Natural killer cell treated with Interleukin-12 subunit alpha and Interleukin-12 subunit beta and Interleukin-15 and Interleukin-18, amount 100 ng/mL, for 72 hours (primary cell): ENCODE measurements at regions not wholly inside any gene's neighbourhood (a gene's known extent, or its start where the extent isn't known, plus 50 kb on each side); places are given as distances from the start of the nearest gene placed in this dataset.

Experiments
- ATAC-seq, 2 donors: fragments of 150-1000 bp; cut with Tn5 transposase in 1 of 2; sonication (Bioruptor Pico), chemical (Tn5 transposase) in 1 of 2; 2 replicates each; pipeline ENCODE4 v1.10.0; 2021
- DNase-seq: peaks from one replicate; pipeline ENCODE4 v3.0.0; 2022; ENCODE audit warnings: low spot score
- H3K27ac Mint-ChIP-seq, 2 donors: 1 replicate in 1 of 2; 2 replicates in 1 of 2; pipeline ENCODE4 v1.8.0; 2022; ENCODE audit warnings: mixed read lengths in 2 of 2, mild to moderate bottlenecking in 1 of 2, moderate library complexity in 1 of 2
- H3K27me3 Mint-ChIP-seq, 2 donors: 1 replicate in 1 of 2; 2 replicates in 1 of 2; pipeline ENCODE4 v1.8.0; 2022; ENCODE audit warnings: mixed read lengths in 2 of 2
- H3K36me3 Mint-ChIP-seq: one replicate; pipeline ENCODE4 v1.8.0; 2022; ENCODE audit warnings: mixed read lengths
- H3K4me1 Mint-ChIP-seq, 2 donors: 1 replicate in 1 of 2; 2 replicates in 1 of 2; pipeline ENCODE4 v1.8.0; 2022; ENCODE audit warnings: low read depth in 2 of 2, mixed read lengths in 2 of 2, mild to moderate bottlenecking in 1 of 2
- H3K4me3 Mint-ChIP-seq: one replicate; pipeline ENCODE4 v1.8.0; 2022; ENCODE audit warnings: mixed read lengths
- H3K9me3 Mint-ChIP-seq: 2 replicates; pipeline ENCODE4 v1.8.0; 2022; ENCODE audit warnings: mixed read lengths

GRCh38 chr1:57845041-57845440 lies 421.2 kb upstream of the DAB1 start:
- DNase-seq, result no peak
- Mint-ChIP-seq H3K27me3 (peaks cover 0 to 13% of the 10 kb centered on the region in 2 donors), H3K4me3 (no peak overlapping the region), H3K4me1 (no peaks in the 10 kb centered on the region), H3K9me3 (peaks cover 2% of the 10 kb centered on the region), H3K27ac (no peak overlapping the region), H3K36me3 (no peaks in the 10 kb centered on the region)
- no peak for ATAC-seq

GRCh38 chr1:57844382-57844980 lies 420.6 kb upstream of the DAB1 start:
- peaks cover 3% of the 10 kb centered on the region for H3K9me3 Mint-ChIP-seq
- no peaks in the 10 kb centered on the region for H3K36me3 Mint-ChIP-seq
- no peak overlapping the region for H3K27ac Mint-ChIP-seq
- ATAC-seq, result no peak
- DNase-seq, result no peak
- H3K4me1 Mint-ChIP-seq, result no peaks in the 10 kb centered on the region
- H3K4me3 Mint-ChIP-seq, result no peak overlapping the region
- H3K27me3 Mint-ChIP-seq, result peaks cover 0 to 11% of the 10 kb centered on the region in 2 donors

- Mint-ChIP-seq H3K27me3 (peaks cover 0 to 11% of the 10 kb centered on the region in 2 donors), H3K36me3 (no peaks in the 10 kb centered on the region), H3K27ac (no peak overlapping the region), H3K4me3 (no peak overlapping the region), H3K4me1 (no peaks in the 10 kb centered on the region), H3K9me3 (peaks cover 3% of the 10 kb centered on the region)
- DNase-seq (no peak), ATAC-seq (no peak)
Observed at GRCh38 chr1:57843760-57844159, 419.9 kb upstream of the DAB1 start.

GRCh38 chr1:57839526-57839925 lies 415.7 kb upstream of the DAB1 start:
- DNase-seq (no peak), ATAC-seq (no peak)
- Mint-ChIP-seq H3K9me3 (peaks cover 10% of the 10 kb centered on the region), H3K27ac (no peak overlapping the region), H3K4me3 (no peak overlapping the region), H3K27me3 (peaks cover 5 to 19% of the 10 kb centered on the region in 2 donors), H3K4me1 (no peaks in the 10 kb centered on the region), H3K36me3 (no peaks in the 10 kb centered on the region)

- Mint-ChIP-seq H3K4me3 (no peak overlapping the region), H3K4me1 (no peaks in the 10 kb centered on the region), H3K36me3 (no peaks in the 10 kb centered on the region), H3K27me3 (peaks cover 5 to 19% of the 10 kb centered on the region in 2 donors), H3K27ac (no peak overlapping the region), H3K9me3 (peaks cover 10% of the 10 kb centered on the region)
- no peak for DNase-seq
- ATAC-seq, result no peak
Observed at GRCh38 chr1:57839067-57839466, 415.2 kb upstream of the DAB1 start.

- H3K4me3 Mint-ChIP-seq, result no peak overlapping the region
- no peak overlapping the region for H3K27ac Mint-ChIP-seq
- no peaks in the 10 kb centered on the region for H3K4me1 Mint-ChIP-seq
- peaks cover 10% of the 10 kb centered on the region for H3K9me3 Mint-ChIP-seq
- no peaks in the 10 kb centered on the region for H3K36me3 Mint-ChIP-seq
- no peak for ATAC-seq
- H3K27me3 Mint-ChIP-seq, result peaks cover 5 to 19% of the 10 kb centered on the region in 2 donors
- no peak for DNase-seq
Observed at GRCh38 chr1:57835620-57836019, 411.8 kb upstream of the DAB1 start.

GRCh38 chr1:57833296-57833695 lies 409.4 kb upstream of the DAB1 start:
- ATAC-seq, result no peak
- DNase-seq, result no peak

GRCh38 chr1:57832612-57833011 lies 408.8 kb upstream of the DAB1 start:
- Mint-ChIP-seq H3K27ac (no peak overlapping the region), H3K36me3 (no peaks in the 10 kb centered on the region), H3K9me3 (peaks cover 7% of the 10 kb centered on the region), H3K27me3 (peaks cover 2 to 14% of the 10 kb centered on the region in 2 donors), H3K4me1 (no peaks in the 10 kb centered on the region), H3K4me3 (no peak overlapping the region)
- DNase-seq (no peak), ATAC-seq (no peak)

More at GRCh38 chr1:57833296-57833695, 409.4 kb upstream of the DAB1 start:
- Mint-ChIP-seq H3K4me3 (no peak overlapping the region), H3K27me3 (peaks cover 5 to 19% of the 10 kb centered on the region in 2 donors), H3K4me1 (no peaks in the 10 kb centered on the region), H3K36me3 (no peaks in the 10 kb centered on the region), H3K9me3 (peaks cover 7% of the 10 kb centered on the region), H3K27ac (no peak overlapping the region)

GRCh38 chr1:57831624-57832023 lies 407.8 kb upstream of the DAB1 start:
- DNase-seq (no peak), ATAC-seq (no peak)
- no peaks in the 10 kb centered on the region for H3K36me3 Mint-ChIP-seq
- H3K4me3 Mint-ChIP-seq, result no peak overlapping the region
- H3K4me1 Mint-ChIP-seq, result no peaks in the 10 kb centered on the region
- H3K27me3 Mint-ChIP-seq, result peaks cover 2 to 4% of the 10 kb centered on the region in 2 donors
- no peaks in the 10 kb centered on the region for H3K9me3 Mint-ChIP-seq
- H3K27ac Mint-ChIP-seq, result no peak overlapping the region

- ATAC-seq (no peak), DNase-seq (no peak)
- Mint-ChIP-seq H3K27me3 (peaks cover 0 to 2% of the 10 kb centered on the region in 2 donors), H3K4me3 (no peak overlapping the region), H3K9me3 (no peaks in the 10 kb centered on the region), H3K4me1 (no peaks in the 10 kb centered on the region), H3K27ac (no peak overlapping the region), H3K36me3 (no peaks in the 10 kb centered on the region)
Observed at GRCh38 chr1:57826535-57826934, 402.7 kb upstream of the DAB1 start.

GRCh38 chr1:57824535-57824934 lies 400.7 kb upstream of the DAB1 start:
- ATAC-seq (no peak), DNase-seq (no peak)
- no peak overlapping the region for H3K27ac Mint-ChIP-seq
- no peaks in the 10 kb centered on the region for H3K4me1 Mint-ChIP-seq
- H3K9me3 Mint-ChIP-seq, result no peaks in the 10 kb centered on the region
- no peaks in the 10 kb centered on the region for H3K36me3 Mint-ChIP-seq
- no peak overlapping the region for H3K4me3 Mint-ChIP-seq
- peaks cover 2 to 11% of the 10 kb centered on the region in 2 donors for H3K27me3 Mint-ChIP-seq

GRCh38 chr1:57820356-57821095 lies 396.7 kb upstream of the DAB1 start:
- peaks cover 5 to 11% of the 10 kb centered on the region in 2 donors for H3K27me3 Mint-ChIP-seq
- DNase-seq (no peak), ATAC-seq (no peak)
- H3K36me3 Mint-ChIP-seq, result no peaks in the 10 kb centered on the region
- H3K4me1 Mint-ChIP-seq, result no peaks in the 10 kb centered on the region
- H3K27ac Mint-ChIP-seq, result no peak overlapping the region
- no peak overlapping the region for H3K4me3 Mint-ChIP-seq
- no peaks in the 10 kb centered on the region for H3K9me3 Mint-ChIP-seq

GRCh38 chr1:57819893-57820292 lies 396.0 kb upstream of the DAB1 start:
- ATAC-seq (no peak), DNase-seq (no peak)
- Mint-ChIP-seq H3K4me1 (no peaks in the 10 kb centered on the region), H3K27ac (no peak overlapping the region), H3K4me3 (no peak overlapping the region), H3K36me3 (no peaks in the 10 kb centered on the region), H3K27me3 (peaks cover 5 to 11% of the 10 kb centered on the region in 2 donors), H3K9me3 (no peaks in the 10 kb centered on the region)

- Mint-ChIP-seq H3K36me3 (no peaks in the 10 kb centered on the region), H3K4me3 (no peak overlapping the region), H3K27me3 (peaks cover 0 to 3% of the 10 kb centered on the region in 2 donors), H3K9me3 (peaks cover 3% of the 10 kb centered on the region), H3K4me1 (no peaks in the 10 kb centered on the region), H3K27ac (no peak overlapping the region)
- ATAC-seq, result no peak
- DNase-seq, result no peak
Observed at GRCh38 chr1:57803586-57803985, 379.7 kb upstream of the DAB1 start.
